Astrocyte of the cerebellum (primary cell): ENCODE measurements at regions not wholly inside any gene's neighbourhood (a gene's known extent, or its start where the extent isn't known, plus 50 kb on each side); places are given as distances from the start of the nearest gene placed in this dataset.

ENCODE experiments used
- DNase-seq: peaks from one replicate; pipeline ENCODE4 v3.0.0-alpha.2; 2011; ENCODE audit warnings: low read depth
- H3K4me3 ChIP-seq: 2 replicates; pipeline ENCODE4 v1.5.1; 2011; ENCODE audit warnings: mild to moderate bottlenecking, low read depth, low read length, moderate library complexity
- CTCF ChIP-seq: IDR thresholded peaks from 2 replicates; pipeline ENCODE4 v1.5.1; 2012; ENCODE audit warnings: low read length, low read depth, moderate library complexity, mild to moderate bottlenecking; ENCODE audit errors: missing control alignments
- in situ Hi-C: cut with HindIII; loops from 2 replicates; pipeline ENCODE4 v1.10.0; 2017; ENCODE audit warnings: low sequenced_read_pairs

GRCh38 chr11:70646272-70647049 is 248.1 kb downstream of the CTTN start:
- in situ Hi-C loops, result loop anchor here (5.0 kb wide), 2 partner anchors 41 to 89 kb away; no protein-coding TSS in a partner anchor
- DNase-seq, result no peak
- TF ChIP-seq CTCF, result no peak
- H3K4me3 ChIP-seq, result no peak overlapping the region

GRCh38 chr11:70647188-70648166 is 249.1 kb downstream of the CTTN start:
- in situ Hi-C loops, result loop anchor here (5.0 kb wide), 2 partner anchors 40 to 90 kb away; no protein-coding TSS in a partner anchor
- no peak for TF ChIP-seq CTCF
- DNase-seq, result no peak
- H3K4me3 ChIP-seq, result no peak overlapping the region

- DNase-seq, result peak; percentile 50
- in situ Hi-C loops, result no loop called here
- no peak overlapping the region for H3K4me3 ChIP-seq
- TF ChIP-seq CTCF, result no peak
Measured at GRCh38 chr11:70650075-70650909, 252.0 kb downstream of the CTTN start.

- H3K4me3 ChIP-seq, result no peak overlapping the region
- TF ChIP-seq CTCF, result no peak
- in situ Hi-C loops, result no loop called here
- DNase-seq, result no peak
Measured at GRCh38 chr11:70651031-70651430, 252.7 kb downstream of the CTTN start.

- no peak overlapping the region for H3K4me3 ChIP-seq
- in situ Hi-C loops, result no loop called here
- DNase-seq, result no peak
- no peak for TF ChIP-seq CTCF
Measured at GRCh38 chr11:70654016-70654415, 255.7 kb downstream of the CTTN start.

- no peak for TF ChIP-seq CTCF
- in situ Hi-C loops, result no loop called here
- no peak for DNase-seq
- H3K4me3 ChIP-seq, result no peak overlapping the region
Measured at GRCh38 chr11:70655816-70656215, 257.5 kb downstream of the CTTN start.
